ENCODE measurements at regions not wholly inside any gene's neighbourhood (a gene's known extent, or its start where the extent isn't known, plus 50 kb on each side); places are given as distances from the start of the nearest gene placed in this dataset.

DNA sequence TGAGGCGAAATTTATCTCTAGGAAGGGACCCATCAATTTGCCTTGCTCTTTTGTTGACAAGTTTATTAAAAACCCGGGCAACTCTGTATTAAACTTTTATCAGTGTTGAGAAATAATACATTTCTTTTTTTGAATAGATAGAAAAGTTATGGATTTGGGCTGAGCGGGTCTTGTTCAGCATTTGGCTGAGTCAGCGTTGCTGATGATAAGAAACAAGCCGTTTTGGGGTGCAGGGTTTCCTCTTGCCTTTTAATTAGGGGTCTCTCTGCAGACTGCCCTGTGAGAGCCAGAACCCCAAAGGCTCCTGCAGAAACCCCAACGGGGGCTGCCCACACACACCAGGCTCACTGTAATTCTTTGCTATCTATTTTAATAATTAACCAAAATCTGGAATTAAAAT is 82.1 kb upstream of the SLCO4A1 start:
- no peak for DNase-seq
- no peaks in the 10 kb centered on the region for H3K36me3 ChIP-seq (replicated peaks)
- no peak overlapping the region for H3K27ac ChIP-seq
- H3K27me3 ChIP-seq (replicated peaks): peaks cover 28% of the 10 kb centered on the region
- TF ChIP-seq, protein P1, sequence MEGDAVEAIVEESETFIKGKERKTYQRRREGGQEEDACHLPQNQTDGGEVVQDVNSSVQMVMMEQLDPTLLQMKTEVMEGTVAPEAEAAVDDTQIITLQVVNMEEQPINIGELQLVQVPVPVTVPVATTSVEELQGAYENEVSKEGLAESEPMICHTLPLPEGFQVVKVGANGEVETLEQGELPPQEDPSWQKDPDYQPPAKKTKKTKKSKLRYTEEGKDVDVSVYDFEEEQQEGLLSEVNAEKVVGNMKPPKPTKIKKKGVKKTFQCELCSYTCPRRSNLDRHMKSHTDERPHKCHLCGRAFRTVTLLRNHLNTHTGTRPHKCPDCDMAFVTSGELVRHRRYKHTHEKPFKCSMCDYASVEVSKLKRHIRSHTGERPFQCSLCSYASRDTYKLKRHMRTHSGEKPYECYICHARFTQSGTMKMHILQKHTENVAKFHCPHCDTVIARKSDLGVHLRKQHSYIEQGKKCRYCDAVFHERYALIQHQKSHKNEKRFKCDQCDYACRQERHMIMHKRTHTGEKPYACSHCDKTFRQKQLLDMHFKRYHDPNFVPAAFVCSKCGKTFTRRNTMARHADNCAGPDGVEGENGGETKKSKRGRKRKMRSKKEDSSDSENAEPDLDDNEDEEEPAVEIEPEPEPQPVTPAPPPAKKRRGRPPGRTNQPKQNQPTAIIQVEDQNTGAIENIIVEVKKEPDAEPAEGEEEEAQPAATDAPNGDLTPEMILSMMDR (IDR thresholded peaks at IDR 0.05; ENCODE audit: low read depth, low read length, missing control alignments): no peak
- H3K4me3 ChIP-seq (ENCODE audit: low read depth, low read length): no peak overlapping the region
- in situ Hi-C loops (cut with HindIII; ENCODE audit: low pct_ligation_motif_present, low sequenced_read_pairs): no loop called here

GRCh38 chr20:62561182-62561581 is 81.1 kb upstream of the SLCO4A1 start:
- Histone ChIP-seq H3K27ac (no peak overlapping the region), H3K27me3 (replicated peaks) (peaks cover 25% of the 10 kb centered on the region), H3K36me3 (replicated peaks) (no peaks in the 10 kb centered on the region), H3K4me3 (ENCODE audit: low read depth, low read length) (no peak overlapping the region)
- in situ Hi-C loops (cut with HindIII; ENCODE audit: low pct_ligation_motif_present, low sequenced_read_pairs): no loop called here
- no peak for DNase-seq
- TF ChIP-seq, protein P1 (IDR thresholded peaks at IDR 0.05; ENCODE audit: low read depth, low read length, missing control alignments): no peak

DNA sequence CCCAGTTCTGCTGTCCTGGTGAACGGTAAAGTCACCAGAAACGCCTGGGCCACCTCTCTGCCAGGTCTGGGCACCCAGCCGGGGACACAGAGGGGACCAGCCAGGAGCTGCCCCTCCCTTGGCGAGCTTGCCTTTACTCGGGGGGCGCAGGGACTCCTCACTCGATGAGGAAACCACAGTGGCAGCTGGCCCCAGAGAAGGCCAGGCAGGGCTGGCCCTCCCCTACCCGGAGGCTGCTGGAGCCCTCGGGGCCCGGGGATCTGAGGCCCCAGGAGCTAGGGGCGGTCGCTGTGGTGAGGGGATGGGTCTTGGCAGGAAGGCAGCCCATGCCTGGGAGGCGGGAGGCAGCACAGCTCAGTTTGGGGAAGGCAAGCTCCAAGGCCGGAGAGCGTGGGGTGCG is 80.4 kb upstream of the SLCO4A1 start:
- Histone ChIP-seq H3K4me3 (ENCODE audit: low read depth, low read length) (no peak overlapping the region), H3K36me3 (replicated peaks) (no peaks in the 10 kb centered on the region), H3K27ac (no peak overlapping the region), H3K27me3 (replicated peaks) (peaks cover 23% of the 10 kb centered on the region)
- in situ Hi-C loops (cut with HindIII; ENCODE audit: low pct_ligation_motif_present, low sequenced_read_pairs): no loop called here
- TF ChIP-seq, protein P1 (IDR thresholded peaks at IDR 0.05; ENCODE audit: low read depth, low read length, missing control alignments): no peak
- DNase-seq: no peak

DNA sequence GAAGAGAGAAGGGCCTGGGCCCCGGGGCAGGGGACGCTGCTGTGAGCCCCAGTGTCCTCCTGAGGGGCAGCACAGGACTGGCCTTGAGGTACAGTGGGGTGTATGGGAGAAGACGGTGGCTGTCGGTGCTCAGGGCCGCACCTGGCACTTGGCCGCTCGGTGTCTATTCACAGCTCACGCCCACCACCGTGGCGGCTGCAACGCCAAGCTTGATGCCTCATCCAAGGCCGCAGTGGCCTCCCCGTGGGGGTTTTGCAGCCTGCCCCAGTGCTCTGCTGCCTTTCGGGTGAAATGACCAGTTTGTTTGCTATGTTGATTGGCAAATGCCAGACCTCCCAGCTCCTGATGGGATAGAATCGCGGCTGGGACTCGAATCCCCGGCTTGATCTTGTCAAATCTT is 79.5 kb upstream of the SLCO4A1 start:
- Histone ChIP-seq H3K27me3 (replicated peaks) (peaks cover 19% of the 10 kb centered on the region), H3K27ac (no peak overlapping the region), H3K4me3 (ENCODE audit: low read depth, low read length) (no peak overlapping the region), H3K36me3 (replicated peaks) (no peaks in the 10 kb centered on the region)
- TF ChIP-seq, protein P1 (IDR thresholded peaks at IDR 0.05; ENCODE audit: low read depth, low read length, missing control alignments): no peak
- DNase-seq: no peak
- in situ Hi-C loops (cut with HindIII; ENCODE audit: low pct_ligation_motif_present, low sequenced_read_pairs): no loop called here

DNA sequence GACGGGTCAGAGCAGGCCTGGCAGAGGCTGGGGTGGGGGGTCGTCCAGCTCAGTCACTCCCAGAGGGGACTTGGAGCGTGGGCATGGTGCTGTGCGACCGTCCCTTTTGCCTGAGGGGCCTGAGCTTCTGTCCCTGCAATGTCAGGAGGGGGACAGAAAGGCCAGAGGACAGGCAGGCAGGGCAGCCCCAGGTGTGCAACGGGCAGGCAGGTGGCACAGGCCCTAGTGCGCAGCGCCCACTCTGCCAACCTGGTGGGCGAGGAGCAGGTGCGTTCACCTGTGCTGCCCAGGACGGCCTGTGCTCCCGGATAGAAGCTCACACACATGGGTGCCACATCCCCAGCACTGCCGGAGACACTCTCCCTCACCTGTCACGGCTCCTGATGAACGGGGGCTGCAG is 78.7 kb upstream of the SLCO4A1 start:
- no peak for DNase-seq
- Histone ChIP-seq H3K27me3 (replicated peaks) (peaks cover 14% of the 10 kb centered on the region), H3K4me3 (ENCODE audit: low read depth, low read length) (no peak overlapping the region), H3K27ac (no peak overlapping the region), H3K36me3 (replicated peaks) (no peaks in the 10 kb centered on the region)
- in situ Hi-C loops (cut with HindIII; ENCODE audit: low pct_ligation_motif_present, low sequenced_read_pairs): no loop called here
- TF ChIP-seq, protein P1 (IDR thresholded peaks at IDR 0.05; ENCODE audit: low read depth, low read length, missing control alignments): no peak

GRCh38 chr20:62564456-62565245 is 77.7 kb upstream of the SLCO4A1 start:
- in situ Hi-C loops (cut with HindIII; ENCODE audit: low pct_ligation_motif_present, low sequenced_read_pairs): no loop called here
- TF ChIP-seq, protein P1 (IDR thresholded peaks at IDR 0.05; ENCODE audit: low read depth, low read length, missing control alignments): no peak
- peaks cover 6% of the 10 kb centered on the region for H3K27me3 ChIP-seq (replicated peaks)

More at GRCh38 chr20:62564456-62565245, 77.7 kb upstream of the SLCO4A1 start:
- H3K4me3 ChIP-seq (ENCODE audit: low read depth, low read length): no peak overlapping the region
- no peak for DNase-seq
- H3K36me3 ChIP-seq (replicated peaks): no peaks in the 10 kb centered on the region
- H3K27ac ChIP-seq: no peak overlapping the region
